H9 (cell line): ENCODE measurements at regions not wholly inside any gene's neighbourhood (a gene's known extent, or its start where the extent isn't known, plus 50 kb on each side); places are given as distances from the start of the nearest gene placed in this dataset.

ENCODE experiments used
- DNase-seq: peaks from one replicate; pipeline ENCODE4 v3.0.0-alpha.2; 2017
- H2AFZ ChIP-seq: one replicate; pipeline ENCODE4 v1.6.1; 2013; ENCODE audit warnings: mild to moderate bottlenecking, low read length, control low read depth, moderate library complexity
- H2AK5ac ChIP-seq: 2 replicates; pipeline ENCODE4 v1.6.1; 2013; ENCODE audit warnings: low read length, control low read depth, mixed read lengths; ENCODE audit not compliant: insufficient read length
- H2BK120ac ChIP-seq: one replicate; pipeline ENCODE4 v1.6.1; 2013; ENCODE audit warnings: low read depth, mild to moderate bottlenecking, low read length, control low read depth, inconsistent platforms; ENCODE audit not compliant: poor library complexity, severe bottlenecking
- H2BK12ac ChIP-seq: 2 replicates; pipeline ENCODE4 v1.6.1; 2013; ENCODE audit warnings: low read length, control low read depth, mixed read lengths, low read depth; ENCODE audit not compliant: insufficient read length
- H2BK15ac ChIP-seq: 2 replicates; pipeline ENCODE4 v1.6.1; 2013; ENCODE audit warnings: low read depth, low read length, control low read depth
- H2BK20ac ChIP-seq: one replicate; pipeline ENCODE4 v1.6.1; 2013; ENCODE audit warnings: low read depth, mild to moderate bottlenecking, low read length, control low read depth, inconsistent platforms; ENCODE audit not compliant: poor library complexity, severe bottlenecking
- H2BK5ac ChIP-seq: 2 replicates; pipeline ENCODE4 v1.6.1; 2013; ENCODE audit warnings: low read length, control low read depth, mixed read lengths; ENCODE audit not compliant: insufficient read length
- H3K14ac ChIP-seq: 2 replicates; pipeline ENCODE4 v1.6.1; 2013; ENCODE audit warnings: low read length, control low read depth; ENCODE audit not compliant: insufficient read depth
- H3K18ac ChIP-seq: 2 replicates; pipeline ENCODE4 v1.6.1; 2013; ENCODE audit warnings: low read depth, mild to moderate bottlenecking, mixed read lengths, low read length, control low read depth; ENCODE audit not compliant: insufficient read length
- H3K23ac ChIP-seq: 2 replicates; pipeline ENCODE4 v1.6.1; 2013; ENCODE audit warnings: low read length, control low read depth, mixed read lengths, low read depth; ENCODE audit not compliant: insufficient read length
- H3K23me2 ChIP-seq: 2 replicates; pipeline ENCODE4 v1.6.1; 2013; ENCODE audit warnings: low read depth, mild to moderate bottlenecking, mixed read lengths, low read length, control low read depth; ENCODE audit not compliant: insufficient read length, poor library complexity, severe bottlenecking
- H3K27ac ChIP-seq: 2 replicates; pipeline ENCODE4 v1.5.1; 2013; ENCODE audit warnings: low read length, control low read depth, mixed read lengths, low read depth; ENCODE audit not compliant: insufficient read length
- H3K27me3 ChIP-seq: 2 replicates; pipeline ENCODE4 v1.6.1; 2013; ENCODE audit warnings: low read length, control low read depth, inconsistent platforms; ENCODE audit not compliant: insufficient read depth
- H3K4ac ChIP-seq: 2 replicates; pipeline ENCODE4 v1.6.1; 2013; ENCODE audit warnings: low read depth, mild to moderate bottlenecking, control low read depth, inconsistent platforms, low read length, moderate library complexity
- H3K4me1 ChIP-seq: 2 replicates; pipeline ENCODE4 v1.6.1; 2013; ENCODE audit warnings: low read length, control low read depth, inconsistent platforms; ENCODE audit not compliant: insufficient read depth
- H3K4me2 ChIP-seq: 2 replicates; pipeline ENCODE4 v1.6.1; 2013; ENCODE audit warnings: low read length, control low read depth, mixed read lengths; ENCODE audit not compliant: insufficient read length, insufficient read depth
- H3K56ac ChIP-seq: 2 replicates; pipeline ENCODE4 v1.6.1; 2013; ENCODE audit warnings: low read depth, mild to moderate bottlenecking, mixed read lengths, low read length, control low read depth; ENCODE audit not compliant: insufficient read length
- H3K79me1 ChIP-seq: 2 replicates; pipeline ENCODE4 v1.6.1; 2013; ENCODE audit warnings: low read depth, mild to moderate bottlenecking, moderate library complexity, low read length, control low read depth, inconsistent platforms; ENCODE audit not compliant: insufficient read depth, poor library complexity, severe bottlenecking
- H3K79me2 ChIP-seq: 2 replicates; pipeline ENCODE4 v1.6.1; 2013; ENCODE audit warnings: low read length, control low read depth, inconsistent platforms; ENCODE audit not compliant: insufficient read depth
- H3K9ac ChIP-seq: 2 replicates; pipeline ENCODE4 v1.6.1; 2013; ENCODE audit warnings: low read length, control low read depth, mixed read lengths; ENCODE audit not compliant: insufficient read length; ENCODE audit errors: extremely low read depth
- H3K9me3 ChIP-seq: one replicate; pipeline ENCODE4 v1.6.1; 2013; ENCODE audit warnings: low read depth, low read length, inconsistent platforms; ENCODE audit not compliant: control insufficient read depth
- H3T11ph ChIP-seq: one replicate; pipeline ENCODE4 v1.6.1; 2013; ENCODE audit warnings: mild to moderate bottlenecking, low read length, control low read depth, inconsistent platforms
- H4K20me1 ChIP-seq: one replicate; pipeline ENCODE4 v1.6.1; 2013; ENCODE audit not compliant: control insufficient read depth, insufficient read length, insufficient read depth
- H4K5ac ChIP-seq: 2 replicates; pipeline ENCODE4 v1.6.1; 2013; ENCODE audit warnings: low read depth, mild to moderate bottlenecking, mixed read lengths, low read length, control low read depth; ENCODE audit not compliant: insufficient read length
- H4K8ac ChIP-seq: replicated peaks from 2 replicates; pipeline ENCODE4 v1.6.1; 2013; ENCODE audit warnings: low read length, control low read depth, mixed read lengths, low read depth; ENCODE audit not compliant: insufficient read length
- H4K91ac ChIP-seq: 2 replicates; pipeline ENCODE4 v1.6.1; 2013; ENCODE audit warnings: low read depth, mild to moderate bottlenecking, moderate library complexity, mixed read lengths, low read length, control low read depth; ENCODE audit not compliant: insufficient read length
- H3K27ac Mint-ChIP-seq, 3 experiments: 2 replicates in 2 of 3; 3 replicates in 1 of 3; pipeline ENCODE4 v1.8.0; 2020 to 2021; ENCODE audit warnings: mixed read lengths in 3 of 3, mild to moderate bottlenecking in 1 of 3, moderate library complexity in 1 of 3
- H3K27me3 Mint-ChIP-seq: 2 replicates; pipeline ENCODE4 v1.8.0; 2021; ENCODE audit warnings: low read depth, mild to moderate bottlenecking, moderate library complexity, mixed read lengths
- H3K36me3 Mint-ChIP-seq, 3 experiments: 2 replicates in 2 of 3; 3 replicates in 1 of 3; pipeline ENCODE4 v1.8.0; 2020 to 2021; ENCODE audit warnings: low read depth in 3 of 3, mixed read lengths in 3 of 3; ENCODE audit not compliant: insufficient read depth in 1 of 3
- H3K4me1 Mint-ChIP-seq, 2 experiments: 2 replicates each; pipeline ENCODE4 v1.8.0; 2020; ENCODE audit warnings: mixed read lengths in 2 of 2
- H3K4me3 Mint-ChIP-seq, 2 experiments: 2 replicates in 1 of 2; 3 replicates in 1 of 2; pipeline ENCODE4 v1.8.0; 2020 to 2021; ENCODE audit warnings: mild to moderate bottlenecking in 2 of 2, mixed read lengths in 2 of 2, moderate library complexity in 1 of 2
- H3K9me3 Mint-ChIP-seq, 2 experiments: 2 replicates in 1 of 2; 3 replicates in 1 of 2; pipeline ENCODE4 v1.8.0; 2020; ENCODE audit warnings: mild to moderate bottlenecking in 2 of 2, mixed read lengths in 2 of 2, moderate library complexity in 1 of 2
- TF ChIP-seq, protein P1 (sequence below): fragments of 200-600 bp; sonication (generic); conservative IDR thresholded peaks from 3 replicates; pipeline ENCODE4 v1.8.0; 2021; ENCODE audit warnings: antibody characterized with exemption, mild to moderate bottlenecking

DNA sequence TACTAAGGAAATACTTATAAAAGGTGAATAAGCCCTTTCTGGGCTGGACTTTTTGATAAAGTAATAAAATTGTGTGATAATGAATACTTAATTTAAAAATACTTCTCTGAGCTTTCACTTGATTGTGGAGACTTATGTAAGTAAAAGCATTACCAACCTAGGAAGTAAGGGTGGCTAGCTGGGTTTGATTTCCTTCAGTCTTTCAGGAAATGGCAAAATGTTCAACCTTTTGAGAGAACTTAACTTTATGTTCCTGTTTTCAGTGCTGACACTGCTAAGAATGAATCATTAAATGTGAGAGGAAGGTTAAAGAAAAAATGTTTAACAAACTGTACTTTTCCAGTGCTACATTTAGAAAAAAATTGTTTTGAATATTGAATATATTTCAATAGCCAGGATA is 900.3 kb downstream of the METTL15 start:
- Mint-ChIP-seq H3K4me1 (no peaks in the 10 kb centered on the region), H3K4me3 (no peak overlapping the region), H3K27me3 (no peaks in the 10 kb centered on the region), H3K36me3 (no peaks in the 10 kb centered on the region), H3K9me3 (no peaks in the 10 kb centered on the region; a peak in 1 of 5 replicates), H3K27ac (no peak overlapping the region)
- H2BK120ac ChIP-seq: no peak overlapping the region
- no peaks in the 10 kb centered on the region for H3K79me2 ChIP-seq
- H2BK12ac ChIP-seq: no peak overlapping the region
- TF ChIP-seq, protein P1, sequence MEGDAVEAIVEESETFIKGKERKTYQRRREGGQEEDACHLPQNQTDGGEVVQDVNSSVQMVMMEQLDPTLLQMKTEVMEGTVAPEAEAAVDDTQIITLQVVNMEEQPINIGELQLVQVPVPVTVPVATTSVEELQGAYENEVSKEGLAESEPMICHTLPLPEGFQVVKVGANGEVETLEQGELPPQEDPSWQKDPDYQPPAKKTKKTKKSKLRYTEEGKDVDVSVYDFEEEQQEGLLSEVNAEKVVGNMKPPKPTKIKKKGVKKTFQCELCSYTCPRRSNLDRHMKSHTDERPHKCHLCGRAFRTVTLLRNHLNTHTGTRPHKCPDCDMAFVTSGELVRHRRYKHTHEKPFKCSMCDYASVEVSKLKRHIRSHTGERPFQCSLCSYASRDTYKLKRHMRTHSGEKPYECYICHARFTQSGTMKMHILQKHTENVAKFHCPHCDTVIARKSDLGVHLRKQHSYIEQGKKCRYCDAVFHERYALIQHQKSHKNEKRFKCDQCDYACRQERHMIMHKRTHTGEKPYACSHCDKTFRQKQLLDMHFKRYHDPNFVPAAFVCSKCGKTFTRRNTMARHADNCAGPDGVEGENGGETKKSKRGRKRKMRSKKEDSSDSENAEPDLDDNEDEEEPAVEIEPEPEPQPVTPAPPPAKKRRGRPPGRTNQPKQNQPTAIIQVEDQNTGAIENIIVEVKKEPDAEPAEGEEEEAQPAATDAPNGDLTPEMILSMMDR: no peak
- H3K79me1 ChIP-seq: no peaks in the 10 kb centered on the region
- H3K27ac ChIP-seq: no peak overlapping the region
- no peak overlapping the region for H3K18ac ChIP-seq
- H2AK5ac ChIP-seq: no peak overlapping the region
- H4K91ac ChIP-seq: no peak overlapping the region
- no peak overlapping the region for H3K4ac ChIP-seq
- no peaks in the 10 kb centered on the region for H3K23me2 ChIP-seq
- H3K9ac ChIP-seq: no peak overlapping the region
- H3K56ac ChIP-seq: no peak overlapping the region
- H3K4me1 ChIP-seq: no peaks in the 10 kb centered on the region
- no peak overlapping the region for H3K4me2 ChIP-seq
- H3K14ac ChIP-seq: no peak overlapping the region
- no peak overlapping the region for H3T11ph ChIP-seq
- H4K5ac ChIP-seq: no peak overlapping the region
- no peak overlapping the region for H2AFZ ChIP-seq
- no peak overlapping the region for H2BK15ac ChIP-seq
- H4K20me1 ChIP-seq: no peaks in the 10 kb centered on the region
- no peak overlapping the region for H2BK5ac ChIP-seq
- H3K23ac ChIP-seq: no peak overlapping the region
- no peak overlapping the region for H4K8ac ChIP-seq
- H3K27me3 ChIP-seq: no peaks in the 10 kb centered on the region
- DNase-seq: no peak
- H3K9me3 ChIP-seq: no peaks in the 10 kb centered on the region
- no peak overlapping the region for H2BK20ac ChIP-seq
